HepG2 (cell line): ENCODE measurements at regions not wholly inside any gene's neighbourhood (a gene's known extent, or its start where the extent isn't known, plus 50 kb on each side); places are given as distances from the start of the nearest gene placed in this dataset.

Source experiments
- IRF2 ChIP-seq: IDR thresholded peaks from 2 replicates; pipeline ENCODE4 v1.6.1; 2018; ENCODE audit warnings: missing genetic modification reagents, missing compliant biosample characterization
- RFX5 ChIP-seq: IDR thresholded peaks from 2 replicates; pipeline ENCODE4 v1.6.1; 2011; ENCODE audit warnings: low read depth, low read length, improper control_type of control experiment
- ZMAT3 ChIP-seq: sonication (generic); formaldehyde crosslinking; conservative IDR thresholded peaks from 2 replicates; pipeline ENCODE4 v1.7.0; 2021; ENCODE audit warnings: missing genetic modification reagents
- ZNF83 ChIP-seq: sonication (generic); formaldehyde crosslinking; IDR thresholded peaks from 2 replicates; pipeline ENCODE4 v1.4.0; 2020; ENCODE audit warnings: missing genetic modification reagents, mild to moderate bottlenecking, borderline replicate concordance
- TF ChIP-seq, protein P1 (sequence below): sonication (generic); formaldehyde crosslinking; IDR thresholded peaks from 2 replicates; pipeline ENCODE4 v1.4.0; 2020; ENCODE audit warnings: mild to moderate bottlenecking, missing genetic modification reagents

DNA sequence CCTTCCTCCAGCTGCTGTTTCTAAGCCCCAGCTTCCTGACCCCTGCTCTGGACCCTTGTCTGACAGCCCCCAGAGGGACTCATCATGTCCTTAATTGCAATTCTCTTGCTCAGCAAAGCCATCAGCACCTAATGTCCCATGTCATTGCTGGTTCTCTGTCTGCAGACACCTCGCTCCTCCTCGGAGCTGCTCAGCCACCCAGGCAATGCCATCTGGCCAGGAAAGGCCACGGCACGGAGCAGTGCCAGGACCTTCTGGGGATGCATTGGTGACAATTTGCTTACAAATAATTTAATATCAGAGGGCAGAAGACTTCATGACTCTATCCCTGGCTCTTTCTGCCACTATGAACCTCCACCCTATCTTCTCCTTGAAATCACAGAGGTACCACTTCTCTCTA lies 107.0 kb upstream of the THY1 start (continued):
- TF ChIP-seq, protein P1, sequence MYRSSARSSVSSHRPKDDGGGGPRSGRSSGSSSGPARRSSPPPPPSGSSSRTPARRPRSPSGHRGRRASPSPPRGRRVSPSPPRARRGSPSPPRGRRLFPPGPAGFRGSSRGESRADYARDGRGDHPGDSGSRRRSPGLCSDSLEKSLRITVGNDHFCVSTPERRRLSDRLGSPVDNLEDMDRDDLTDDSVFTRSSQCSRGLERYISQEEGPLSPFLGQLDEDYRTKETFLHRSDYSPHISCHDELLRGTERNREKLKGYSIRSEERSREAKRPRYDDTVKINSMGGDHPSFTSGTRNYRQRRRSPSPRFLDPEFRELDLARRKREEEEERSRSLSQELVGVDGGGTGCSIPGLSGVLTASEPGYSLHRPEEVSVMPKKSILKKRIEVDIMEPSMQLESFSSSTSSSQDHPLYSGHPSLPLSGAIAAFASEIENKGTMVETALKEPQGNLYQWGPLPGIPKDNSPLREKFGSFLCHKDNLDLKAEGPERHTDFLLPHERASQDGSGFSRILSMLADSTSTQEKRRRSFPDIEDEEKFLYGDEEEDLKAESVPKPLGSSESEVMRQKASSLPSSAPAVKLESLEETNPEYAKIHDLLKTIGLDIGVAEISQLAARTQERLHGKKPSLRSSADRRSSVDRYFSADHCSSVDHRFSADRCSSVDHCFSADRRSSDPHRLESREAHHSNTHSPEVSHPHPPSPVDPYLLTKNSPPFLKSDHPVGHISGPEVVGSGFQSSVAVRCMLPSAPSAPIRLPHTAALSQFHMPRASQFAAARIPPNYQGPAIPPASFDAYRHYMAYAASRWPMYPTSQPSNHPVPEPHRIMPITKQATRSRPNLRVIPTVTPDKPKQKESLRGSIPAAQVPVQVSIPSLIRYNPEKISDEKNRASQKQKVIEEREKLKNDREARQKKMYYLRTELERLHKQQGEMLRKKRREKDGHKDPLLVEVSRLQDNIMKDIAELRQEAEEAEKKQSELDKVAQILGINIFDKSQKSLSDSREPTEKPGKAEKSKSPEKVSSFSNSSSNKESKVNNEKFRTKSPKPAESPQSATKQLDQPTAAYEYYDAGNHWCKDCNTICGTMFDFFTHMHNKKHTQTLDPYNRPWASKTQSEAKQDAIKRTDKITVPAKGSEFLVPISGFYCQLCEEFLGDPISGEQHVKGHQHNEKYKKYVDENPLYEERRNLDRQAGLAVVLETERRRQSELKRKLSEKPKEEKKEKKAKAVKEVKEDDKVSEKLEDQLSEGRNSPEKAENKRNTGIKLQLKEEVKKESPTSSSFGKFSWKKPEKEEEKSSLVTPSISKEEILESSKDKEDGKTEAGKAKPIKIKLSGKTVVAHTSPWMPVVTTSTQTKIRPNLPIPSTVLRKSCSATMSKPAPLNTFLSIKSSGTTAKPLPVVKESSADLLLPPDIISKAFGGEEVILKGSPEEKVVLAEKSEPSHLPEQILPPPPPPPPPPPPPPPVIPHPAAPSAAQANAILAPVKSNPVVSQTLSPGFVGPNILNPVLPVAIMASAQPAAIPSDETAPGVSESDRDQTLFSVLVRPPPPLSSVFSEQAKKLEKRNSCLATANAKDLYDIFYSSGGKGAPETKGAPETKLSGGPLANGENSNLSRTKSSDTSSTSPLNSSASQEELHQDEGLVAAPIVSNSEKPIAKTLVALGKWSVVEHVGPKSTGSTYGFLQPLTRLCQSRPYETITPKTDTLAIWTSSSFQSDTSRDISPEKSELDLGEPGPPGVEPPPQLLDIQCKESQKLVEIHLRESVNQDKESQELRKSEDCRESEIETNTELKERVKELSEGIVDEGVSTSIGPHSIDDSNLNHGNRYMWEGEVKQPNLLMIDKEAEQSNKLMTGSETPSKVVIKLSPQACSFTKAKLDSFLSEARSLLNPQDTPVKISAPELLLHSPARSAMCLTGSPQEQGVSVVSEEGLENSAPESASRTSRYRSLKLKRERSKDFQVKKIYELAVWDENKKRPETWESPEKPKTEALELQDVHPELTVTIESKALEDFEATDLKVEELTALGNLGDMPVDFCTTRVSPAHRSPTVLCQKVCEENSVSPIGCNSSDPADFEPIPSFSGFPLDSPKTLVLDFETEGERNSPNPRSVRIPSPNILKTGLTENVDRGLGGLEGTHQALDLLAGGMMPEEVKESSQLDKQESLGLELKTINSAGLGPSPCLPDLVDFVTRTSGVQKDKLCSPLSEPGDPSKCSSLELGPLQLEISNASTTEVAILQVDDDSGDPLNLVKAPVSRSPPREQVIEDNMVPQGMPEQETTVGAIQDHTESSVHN (CRISPR knock-in tag), result no peak
- TF ChIP-seq ZNF83 (CRISPR knock-in tag), result no peak
- no peak for TF ChIP-seq RFX5
- no peak for TF ChIP-seq IRF2
- TF ChIP-seq ZMAT3, result no peak
